Hepatocyte (in vitro differentiated cells): ENCODE measurements at regions not wholly inside any gene's neighbourhood (a gene's known extent, or its start where the extent isn't known, plus 50 kb on each side); places are given as distances from the start of the nearest gene placed in this dataset.

Experiments used
- CTCF ChIP-seq: fragments of 200-600 bp; sonication (generic); IDR thresholded peaks from 2 replicates; pipeline ENCODE4 v1.5.1; 2016; ENCODE audit warnings: antibody characterized with exemption, mild to moderate bottlenecking; ENCODE audit not compliant: poor library complexity
- EZH2 ChIP-seq: fragments of 200-600 bp; sonication (generic); IDR thresholded peaks from 2 replicates; pipeline ENCODE4 v1.6.1; 2016; ENCODE audit warnings: antibody characterized with exemption, mild to moderate bottlenecking, borderline replicate concordance

DNA sequence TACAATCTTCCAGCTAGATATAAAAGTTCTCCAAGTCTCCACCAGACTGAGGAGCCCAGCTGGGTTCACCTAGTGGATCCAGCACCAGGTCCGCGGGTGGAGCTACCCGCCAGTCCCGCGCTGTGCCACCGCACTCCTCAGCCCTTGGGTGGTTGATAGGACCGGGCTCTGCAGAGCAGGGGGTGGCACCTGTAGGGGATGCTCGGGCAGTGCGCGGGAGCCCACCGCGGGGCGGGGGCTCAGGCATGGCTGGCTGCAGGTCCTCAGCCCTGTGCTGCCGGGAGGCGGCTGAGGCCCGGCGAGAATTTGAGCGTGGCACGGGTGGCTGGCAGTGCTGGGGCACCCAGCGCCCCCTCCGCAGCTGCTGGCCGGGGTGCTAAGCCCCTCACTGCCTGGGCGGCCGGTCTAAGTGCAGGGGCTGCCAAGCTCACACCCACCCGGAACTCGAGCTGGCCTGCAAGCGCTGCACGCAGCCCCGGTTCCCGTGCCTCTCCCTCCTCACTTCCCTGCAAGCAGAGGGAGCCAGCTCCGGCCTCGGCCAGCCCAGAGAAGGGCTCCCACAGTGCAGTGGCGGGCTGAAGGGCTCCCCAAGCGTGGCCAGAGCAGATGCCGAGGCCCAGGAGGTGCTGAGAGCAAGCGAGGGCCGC, 542.8 kb upstream of the PCDH9 start:
- TF ChIP-seq EZH2 (no peak), CTCF (no peak)
